GM23338 (cell line): ENCODE measurements at regions not wholly inside any gene's neighbourhood (a gene's known extent, or its start where the extent isn't known, plus 50 kb on each side); places are given as distances from the start of the nearest gene placed in this dataset.
A peak's percentile ranks its signal among the peaks of the same experiment; 100 is the strongest.

Experiments
- ATAC-seq: fragments of 200-7000 bp; cut with Tn5 transposase; 3 replicates; pipeline ENCODE4 v1.9.1; 2020
- DNase-seq: peaks from one replicate; pipeline ENCODE4 v3.0.0-alpha.2; 2015; ENCODE audit warnings: low spot score
- H2AFZ ChIP-seq: fragments of 200-600 bp; sonication (generic); 2 replicates; pipeline ENCODE4 v1.8.0; 2016; ENCODE audit warnings: antibody characterized with exemption, mild to moderate bottlenecking, moderate library complexity
- H3F3A ChIP-seq: fragments of 200-600 bp; sonication (generic); replicated peaks from 2 replicates; pipeline ENCODE4 v1.8.0; 2017; ENCODE audit warnings: antibody characterized with exemption, mixed run types, low read depth
- H3K27ac ChIP-seq: fragments of 200-600 bp; sonication (generic); 2 replicates; pipeline ENCODE4 v1.6.1; 2016; ENCODE audit warnings: low read depth
- H3K27me3 ChIP-seq: fragments of 200-600 bp; sonication (generic); 2 replicates; pipeline ENCODE4 v1.8.0; 2016; ENCODE audit warnings: mild to moderate bottlenecking, mixed run types, moderate library complexity; ENCODE audit not compliant: insufficient read depth
- H3K36me3 ChIP-seq: fragments of 200-600 bp; sonication (generic); 2 replicates; pipeline ENCODE4 v1.8.0; 2016; ENCODE audit warnings: mild to moderate bottlenecking; ENCODE audit not compliant: insufficient read depth
- H3K4me1 ChIP-seq: fragments of 200-600 bp; sonication (generic); 2 replicates; pipeline ENCODE4 v1.8.0; 2016; ENCODE audit warnings: mild to moderate bottlenecking, moderate library complexity; ENCODE audit not compliant: insufficient read depth
- H3K4me2 ChIP-seq: fragments of 200-600 bp; sonication (generic); 2 replicates; pipeline ENCODE4 v1.7.1; 2017; ENCODE audit warnings: mixed run types
- H3K4me3 ChIP-seq: fragments of 200-600 bp; sonication (generic); 2 replicates; pipeline ENCODE4 v1.6.1; 2016; ENCODE audit warnings: mixed run types
- H3K79me2 ChIP-seq: fragments of 200-600 bp; sonication (generic); replicated peaks from 2 replicates; pipeline ENCODE4 v1.8.0; 2017; ENCODE audit warnings: mild to moderate bottlenecking; ENCODE audit not compliant: insufficient read depth
- H3K9me2 ChIP-seq: fragments of 200-600 bp; sonication (generic); 2 replicates; pipeline ENCODE4 v1.8.0; 2017; ENCODE audit not compliant: insufficient read depth
- H4K20me1 ChIP-seq: fragments of 200-600 bp; sonication (generic); replicated peaks from 2 replicates; pipeline ENCODE4 v1.8.0; 2017; ENCODE audit warnings: mild to moderate bottlenecking; ENCODE audit not compliant: insufficient read depth
- H3K27ac Mint-ChIP-seq: 2 replicates; pipeline ENCODE4 v1.8.0; 2020; ENCODE audit warnings: inconsistent platforms, mild to moderate bottlenecking, moderate library complexity, mixed read lengths
- H3K27me3 Mint-ChIP-seq: 3 replicates; pipeline ENCODE4 v1.8.0; 2022; ENCODE audit warnings: low read depth, mild to moderate bottlenecking, moderate library complexity, mixed read lengths, inconsistent platforms; ENCODE audit not compliant: insufficient read depth, poor library complexity
- H3K36me3 Mint-ChIP-seq: 3 replicates; pipeline ENCODE4 v1.8.0; 2021; ENCODE audit warnings: low read depth, mild to moderate bottlenecking, inconsistent platforms, moderate library complexity, mixed read lengths
- H3K4me1 Mint-ChIP-seq: 3 replicates; pipeline ENCODE4 v1.8.0; 2020; ENCODE audit warnings: mild to moderate bottlenecking, inconsistent platforms, mixed read lengths
- H3K4me3 Mint-ChIP-seq: 3 replicates; pipeline ENCODE4 v1.8.0; 2021; ENCODE audit warnings: moderate library complexity, mild to moderate bottlenecking, inconsistent platforms, mixed read lengths
- H3K9me3 Mint-ChIP-seq: 3 replicates; pipeline ENCODE4 v1.8.0; 2020; ENCODE audit warnings: moderate library complexity, mild to moderate bottlenecking, inconsistent platforms, mixed read lengths
- CREB1 ChIP-seq: fragments of 250-450 bp; sonication (Bioruptor Pico); IDR thresholded peaks from 2 replicates; pipeline ENCODE4 v1.5.0; 2020; ENCODE audit warnings: low read depth, mild to moderate bottlenecking, moderate library complexity
- CTCF ChIP-seq, 2 experiments: fragments of 200-600 bp in 1 of 2; sonication (generic) in 1 of 2; conservative IDR thresholded peaks; 2 replicates each; pipeline versions ENCODE4 v1.5.1 to v1.6.1; 2016 to 2017; ENCODE audit warnings: antibody characterized with exemption in 2 of 2, low read depth in 2 of 2, mild to moderate bottlenecking in 2 of 2, moderate library complexity in 1 of 2
- EZH2 ChIP-seq: fragments of 200-600 bp; sonication (generic); IDR thresholded peaks from one replicate; pipeline ENCODE4 v1.8.0; 2017; ENCODE audit warnings: antibody characterized with exemption, mild to moderate bottlenecking, low read depth; ENCODE audit not compliant: unreplicated experiment
- EZH2phosphoT487 ChIP-seq: fragments of 200-600 bp; sonication (generic); IDR thresholded peaks from one replicate; pipeline ENCODE4 v1.8.1; 2018; ENCODE audit warnings: antibody characterized with exemption; ENCODE audit not compliant: unreplicated experiment
- JUNB ChIP-seq: IDR thresholded peaks from one replicate; pipeline ENCODE4 v1.6.1; 2016; ENCODE audit warnings: antibody characterized with exemption; ENCODE audit not compliant: unreplicated experiment
- NANOG ChIP-seq: IDR thresholded peaks from 2 replicates; pipeline ENCODE4 v1.6.1; 2016; ENCODE audit warnings: antibody characterized with exemption, borderline replicate concordance
- POLR2AphosphoS5 ChIP-seq: IDR thresholded peaks from 2 replicates; pipeline ENCODE4 v1.6.1; 2016; ENCODE audit warnings: antibody characterized with exemption, low read depth
- ZNF114 ChIP-seq: fragments of 250-450 bp; sonication (Bioruptor Pico); IDR thresholded peaks from 2 replicates; pipeline ENCODE4 v1.5.0; 2020; ENCODE audit warnings: mild to moderate bottlenecking, moderate library complexity
- ZNF331 ChIP-seq: fragments of 250-450 bp; sonication (Bioruptor Pico); IDR thresholded peaks from 2 replicates; pipeline ENCODE4 v1.5.0; 2020; ENCODE audit warnings: low read depth, mild to moderate bottlenecking, moderate library complexity
- TF ChIP-seq, protein P1 (sequence below): IDR thresholded peaks from one replicate; pipeline ENCODE4 v1.6.1; 2018; ENCODE audit warnings: antibody characterized with exemption; ENCODE audit not compliant: unreplicated experiment
- TF ChIP-seq, protein P2 (sequence below): IDR thresholded peaks from 2 replicates; pipeline ENCODE4 v1.6.1; 2016; ENCODE audit warnings: antibody characterized with exemption
- TF ChIP-seq, protein P3 (sequence below): fragments of 250-450 bp; sonication (Bioruptor Pico); IDR thresholded peaks from 2 replicates; pipeline ENCODE4 v1.5.0; 2020; ENCODE audit warnings: mild to moderate bottlenecking, moderate library complexity

GRCh38 chr11:28616160-28616965 is 508.2 kb downstream of the METTL15 start:
- Mint-ChIP-seq H3K36me3 (no peaks in the 10 kb centered on the region), H3K27ac (no peak overlapping the region), H3K4me3 (no peak overlapping the region), H3K4me1 (peaks cover 11% of the 10 kb centered on the region; the same call in 2 of the 3 replicates), H3K27me3 (peaks cover 3% of the 10 kb centered on the region), H3K9me3 (no peaks in the 10 kb centered on the region)
- Histone ChIP-seq H3K4me1 (0 out of 2 replicates have a peak, but pooled peaks cover 11% of the 10 kb centered on the region), H2AFZ (peak overlapping the region; percentile 72), H3F3A (no peaks in the 10 kb centered on the region), H3K36me3 (no peaks in the 10 kb centered on the region), H3K27ac (no peak overlapping the region), H3K79me2 (no peaks in the 10 kb centered on the region), H3K4me2 (no peak overlapping the region), H3K27me3 (no peaks in the 10 kb centered on the region), H3K4me3 (no peak overlapping the region), H4K20me1 (no peaks in the 10 kb centered on the region), H3K9me2 (peaks cover 9% of the 10 kb centered on the region; the same call in 1 of the 2 replicates)
- TF ChIP-seq JUNB (no peak), POLR2AphosphoS5 (no peak), CREB1 (no peak), EZH2phosphoT487 (no peak), CTCF (conservative IDR thresholded peaks at IDR 0.05; ENCODE audit: low read depth in 2 of 2) (no peak), NANOG (no peak), EZH2 (no peak), ZNF114 (CRISPR knock-in tag) (no peak), ZNF331 (CRISPR knock-in tag) (no peak)
- TF ChIP-seq, protein P1, sequence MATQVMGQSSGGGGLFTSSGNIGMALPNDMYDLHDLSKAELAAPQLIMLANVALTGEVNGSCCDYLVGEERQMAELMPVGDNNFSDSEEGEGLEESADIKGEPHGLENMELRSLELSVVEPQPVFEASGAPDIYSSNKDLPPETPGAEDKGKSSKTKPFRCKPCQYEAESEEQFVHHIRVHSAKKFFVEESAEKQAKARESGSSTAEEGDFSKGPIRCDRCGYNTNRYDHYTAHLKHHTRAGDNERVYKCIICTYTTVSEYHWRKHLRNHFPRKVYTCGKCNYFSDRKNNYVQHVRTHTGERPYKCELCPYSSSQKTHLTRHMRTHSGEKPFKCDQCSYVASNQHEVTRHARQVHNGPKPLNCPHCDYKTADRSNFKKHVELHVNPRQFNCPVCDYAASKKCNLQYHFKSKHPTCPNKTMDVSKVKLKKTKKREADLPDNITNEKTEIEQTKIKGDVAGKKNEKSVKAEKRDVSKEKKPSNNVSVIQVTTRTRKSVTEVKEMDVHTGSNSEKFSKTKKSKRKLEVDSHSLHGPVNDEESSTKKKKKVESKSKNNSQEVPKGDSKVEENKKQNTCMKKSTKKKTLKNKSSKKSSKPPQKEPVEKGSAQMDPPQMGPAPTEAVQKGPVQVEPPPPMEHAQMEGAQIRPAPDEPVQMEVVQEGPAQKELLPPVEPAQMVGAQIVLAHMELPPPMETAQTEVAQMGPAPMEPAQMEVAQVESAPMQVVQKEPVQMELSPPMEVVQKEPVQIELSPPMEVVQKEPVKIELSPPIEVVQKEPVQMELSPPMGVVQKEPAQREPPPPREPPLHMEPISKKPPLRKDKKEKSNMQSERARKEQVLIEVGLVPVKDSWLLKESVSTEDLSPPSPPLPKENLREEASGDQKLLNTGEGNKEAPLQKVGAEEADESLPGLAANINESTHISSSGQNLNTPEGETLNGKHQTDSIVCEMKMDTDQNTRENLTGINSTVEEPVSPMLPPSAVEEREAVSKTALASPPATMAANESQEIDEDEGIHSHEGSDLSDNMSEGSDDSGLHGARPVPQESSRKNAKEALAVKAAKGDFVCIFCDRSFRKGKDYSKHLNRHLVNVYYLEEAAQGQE: no peak
- TF ChIP-seq, protein P2, sequence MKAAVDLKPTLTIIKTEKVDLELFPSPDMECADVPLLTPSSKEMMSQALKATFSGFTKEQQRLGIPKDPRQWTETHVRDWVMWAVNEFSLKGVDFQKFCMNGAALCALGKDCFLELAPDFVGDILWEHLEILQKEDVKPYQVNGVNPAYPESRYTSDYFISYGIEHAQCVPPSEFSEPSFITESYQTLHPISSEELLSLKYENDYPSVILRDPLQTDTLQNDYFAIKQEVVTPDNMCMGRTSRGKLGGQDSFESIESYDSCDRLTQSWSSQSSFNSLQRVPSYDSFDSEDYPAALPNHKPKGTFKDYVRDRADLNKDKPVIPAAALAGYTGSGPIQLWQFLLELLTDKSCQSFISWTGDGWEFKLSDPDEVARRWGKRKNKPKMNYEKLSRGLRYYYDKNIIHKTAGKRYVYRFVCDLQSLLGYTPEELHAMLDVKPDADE: no peak
- TF ChIP-seq, protein P3, sequence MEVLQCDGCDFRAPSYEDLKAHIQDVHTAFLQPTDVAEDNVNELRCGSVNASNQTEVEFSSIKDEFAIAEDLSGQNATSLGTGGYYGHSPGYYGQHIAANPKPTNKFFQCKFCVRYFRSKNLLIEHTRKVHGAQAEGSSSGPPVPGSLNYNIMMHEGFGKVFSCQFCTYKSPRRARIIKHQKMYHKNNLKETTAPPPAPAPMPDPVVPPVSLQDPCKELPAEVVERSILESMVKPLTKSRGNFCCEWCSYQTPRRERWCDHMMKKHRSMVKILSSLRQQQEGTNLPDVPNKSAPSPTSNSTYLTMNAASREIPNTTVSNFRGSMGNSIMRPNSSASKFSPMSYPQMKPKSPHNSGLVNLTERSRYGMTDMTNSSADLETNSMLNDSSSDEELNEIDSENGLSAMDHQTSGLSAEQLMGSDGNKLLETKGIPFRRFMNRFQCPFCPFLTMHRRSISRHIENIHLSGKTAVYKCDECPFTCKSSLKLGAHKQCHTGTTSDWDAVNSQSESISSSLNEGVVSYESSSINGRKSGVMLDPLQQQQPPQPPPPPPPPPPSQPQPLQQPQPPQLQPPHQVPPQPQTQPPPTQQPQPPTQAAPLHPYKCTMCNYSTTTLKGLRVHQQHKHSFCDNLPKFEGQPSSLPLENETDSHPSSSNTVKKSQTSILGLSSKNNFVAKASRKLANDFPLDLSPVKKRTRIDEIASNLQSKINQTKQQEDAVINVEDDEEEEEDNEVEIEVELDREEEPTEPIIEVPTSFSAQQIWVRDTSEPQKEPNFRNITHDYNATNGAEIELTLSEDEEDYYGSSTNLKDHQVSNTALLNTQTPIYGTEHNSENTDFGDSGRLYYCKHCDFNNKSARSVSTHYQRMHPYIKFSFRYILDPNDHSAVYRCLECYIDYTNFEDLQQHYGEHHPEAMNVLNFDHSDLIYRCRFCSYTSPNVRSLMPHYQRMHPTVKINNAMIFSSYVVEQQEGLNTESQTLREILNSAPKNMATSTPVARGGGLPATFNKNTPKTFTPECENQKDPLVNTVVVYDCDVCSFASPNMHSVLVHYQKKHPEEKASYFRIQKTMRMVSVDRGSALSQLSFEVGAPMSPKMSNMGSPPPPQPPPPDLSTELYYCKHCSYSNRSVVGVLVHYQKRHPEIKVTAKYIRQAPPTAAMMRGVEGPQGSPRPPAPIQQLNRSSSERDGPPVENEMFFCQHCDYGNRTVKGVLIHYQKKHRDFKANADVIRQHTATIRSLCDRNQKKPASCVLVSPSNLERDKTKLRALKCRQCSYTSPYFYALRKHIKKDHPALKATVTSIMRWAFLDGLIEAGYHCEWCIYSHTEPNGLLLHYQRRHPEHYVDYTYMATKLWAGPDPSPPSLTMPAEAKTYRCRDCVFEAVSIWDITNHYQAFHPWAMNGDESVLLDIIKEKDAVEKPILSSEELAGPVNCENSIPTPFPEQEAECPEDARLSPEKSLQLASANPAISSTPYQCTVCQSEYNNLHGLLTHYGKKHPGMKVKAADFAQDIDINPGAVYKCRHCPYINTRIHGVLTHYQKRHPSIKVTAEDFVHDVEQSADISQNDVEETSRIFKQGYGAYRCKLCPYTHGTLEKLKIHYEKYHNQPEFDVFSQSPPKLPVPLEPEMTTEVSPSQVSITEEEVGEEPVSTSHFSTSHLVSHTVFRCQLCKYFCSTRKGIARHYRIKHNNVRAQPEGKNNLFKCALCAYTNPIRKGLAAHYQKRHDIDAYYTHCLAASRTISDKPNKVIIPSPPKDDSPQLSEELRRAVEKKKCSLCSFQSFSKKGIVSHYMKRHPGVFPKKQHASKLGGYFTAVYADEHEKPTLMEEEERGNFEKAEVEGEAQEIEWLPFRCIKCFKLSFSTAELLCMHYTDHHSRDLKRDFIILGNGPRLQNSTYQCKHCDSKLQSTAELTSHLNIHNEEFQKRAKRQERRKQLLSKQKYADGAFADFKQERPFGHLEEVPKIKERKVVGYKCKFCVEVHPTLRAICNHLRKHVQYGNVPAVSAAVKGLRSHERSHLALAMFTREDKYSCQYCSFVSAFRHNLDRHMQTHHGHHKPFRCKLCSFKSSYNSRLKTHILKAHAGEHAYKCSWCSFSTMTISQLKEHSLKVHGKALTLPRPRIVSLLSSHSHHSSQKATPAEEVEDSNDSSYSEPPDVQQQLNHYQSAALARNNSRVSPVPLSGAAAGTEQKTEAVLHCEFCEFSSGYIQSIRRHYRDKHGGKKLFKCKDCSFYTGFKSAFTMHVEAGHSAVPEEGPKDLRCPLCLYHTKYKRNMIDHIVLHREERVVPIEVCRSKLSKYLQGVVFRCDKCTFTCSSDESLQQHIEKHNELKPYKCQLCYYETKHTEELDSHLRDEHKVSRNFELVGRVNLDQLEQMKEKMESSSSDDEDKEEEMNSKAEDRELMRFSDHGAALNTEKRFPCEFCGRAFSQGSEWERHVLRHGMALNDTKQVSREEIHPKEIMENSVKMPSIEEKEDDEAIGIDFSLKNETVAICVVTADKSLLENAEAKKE (CRISPR knock-in tag): no peak
- no peak for DNase-seq
- ATAC-seq: no peak
